ENCODE measurements at regions not wholly inside any gene's neighbourhood (a gene's known extent, or its start where the extent isn't known, plus 50 kb on each side); places are given as distances from the start of the nearest gene placed in this dataset.

GRCh38 chr6:14818422-14818884 is 427.4 kb upstream of the JARID2 start:
- Histone ChIP-seq H3K4me3 (ENCODE audit: low read depth, low read length) (no peak overlapping the region), H3K27ac (ENCODE audit: extremely low read depth, low read depth, low read length) (no peak overlapping the region), H3K4me1 (ENCODE audit: control insufficient read depth, insufficient read depth, low read length) (peaks cover 3% of the 10 kb centered on the region; the same call in 1 of the 2 replicates), H3K36me3 (ENCODE audit: control insufficient read depth in 2 of 2, insufficient read depth in 1 of 2, low read length in 2 of 2) (no peaks in the 10 kb centered on the region), H3K9me3 (ENCODE audit: control insufficient read depth, insufficient read depth, low read depth, low read length) (no peaks in the 10 kb centered on the region)
- ChIA-PET CTCF (no interaction called here), POLR2A (no interaction called here)
- no peak for TF ChIP-seq ZNF776 (tag by site-specific recombination; IDR thresholded peaks at IDR 0.05; ENCODE audit: borderline replicate concordance)
- TF ChIP-seq ZNF629 (tag by site-specific recombination; IDR thresholded peaks at IDR 0.05): no peak
- TF ChIP-seq ZNF48 (tag by site-specific recombination; IDR thresholded peaks at IDR 0.05): no peak

GRCh38 chr6:14819001-14819400 is 426.9 kb upstream of the JARID2 start:
- H3K4me1 ChIP-seq (ENCODE audit: control insufficient read depth, insufficient read depth, low read length): peaks cover 4% of the 10 kb centered on the region
- TF ChIP-seq YY2 (tag by site-specific recombination; IDR thresholded peaks at IDR 0.05) (no peak), ZNF560 (tag by site-specific recombination; IDR thresholded peaks at IDR 0.05; ENCODE audit: borderline replicate concordance) (no peak), ZNF585B (tag by site-specific recombination; IDR thresholded peaks at IDR 0.05) (no peak), ZBTB6 (tag by site-specific recombination; IDR thresholded peaks at IDR 0.05) (no peak), ZNF76 (tag by site-specific recombination; IDR thresholded peaks at IDR 0.05; ENCODE audit: borderline replicate concordance, low read depth) (no peak), MEIS1 (CRISPR knock-in tag; IDR thresholded peaks at IDR 0.05; ENCODE audit: borderline replicate concordance) (no peak), ZNF341 (tag by site-specific recombination; IDR thresholded peaks at IDR 0.05; ENCODE audit: low read depth) (no peak), ZBTB11 (tag by site-specific recombination; conservative IDR thresholded peaks at IDR 0.05; ENCODE audit: low read depth) (no peak)
- no peaks in the 10 kb centered on the region for H3K36me3 ChIP-seq (ENCODE audit: control insufficient read depth in 2 of 2, insufficient read depth in 1 of 2, low read length in 2 of 2)
- H3K4me3 ChIP-seq (ENCODE audit: low read depth, low read length): no peak overlapping the region
- H3K9me3 ChIP-seq (ENCODE audit: control insufficient read depth, insufficient read depth, low read depth, low read length): no peaks in the 10 kb centered on the region
- CTCF ChIA-PET: no interaction called here
- no peak overlapping the region for H3K27ac ChIP-seq (ENCODE audit: extremely low read depth, low read depth, low read length)
- POLR2A ChIA-PET: no interaction called here

- Histone ChIP-seq H3K9me3 (ENCODE audit: control insufficient read depth, insufficient read depth, low read depth, low read length) (no peaks in the 10 kb centered on the region), H3K27ac (ENCODE audit: extremely low read depth, low read depth, low read length) (no peak overlapping the region), H3K36me3 (ENCODE audit: control insufficient read depth in 2 of 2, insufficient read depth in 1 of 2, low read length in 2 of 2) (no peaks in the 10 kb centered on the region), H3K4me3 (ENCODE audit: low read depth, low read length) (no peak overlapping the region), H3K4me1 (ENCODE audit: control insufficient read depth, insufficient read depth, low read length) (peaks cover 14% of the 10 kb centered on the region)
- TF ChIP-seq HOXA7 (CRISPR knock-in tag; IDR thresholded peaks at IDR 0.05; ENCODE audit: borderline replicate concordance): no peak
- TF ChIP-seq SCRT2 (tag by site-specific recombination; IDR thresholded peaks at IDR 0.05): no peak
- TF ChIP-seq PRDM2 (tag by site-specific recombination; IDR thresholded peaks at IDR 0.05; ENCODE audit: borderline replicate concordance): no peak
- no peak for TF ChIP-seq KLF9 (tag by site-specific recombination; IDR thresholded peaks at IDR 0.05; ENCODE audit: low read depth)
- no peak for TF ChIP-seq ZNF830 (tag by site-specific recombination; IDR thresholded peaks at IDR 0.05; ENCODE audit: low read depth)
- no peak for TF ChIP-seq ZNF23 (tag by site-specific recombination; IDR thresholded peaks at IDR 0.05; ENCODE audit: borderline replicate concordance)
- no peak for TF ChIP-seq GLI2 (tag by site-specific recombination; IDR thresholded peaks at IDR 0.05; ENCODE audit: borderline replicate concordance, low read depth)
- ChIA-PET POLR2A (no interaction called here), CTCF (no interaction called here)
Measured at GRCh38 chr6:14819840-14820420, 425.9 kb upstream of the JARID2 start.
